Parathyroid adenoma (tissue), 2 donors: ENCODE measurements at regions not wholly inside any gene's neighbourhood (a gene's known extent, or its start where the extent isn't known, plus 50 kb on each side); places are given as distances from the start of the nearest gene placed in this dataset.

Source experiments
- H2AFZ ChIP-seq: fragments of 300-600 bp; sonication (generic); one replicate; pipeline ENCODE4 v1.7.0; 2017; ENCODE audit warnings: antibody characterized with exemption, mild to moderate bottlenecking
- H3K27ac ChIP-seq: fragments of 300-600 bp; sonication (generic); one replicate; pipeline ENCODE4 v1.7.0; 2017
- H3K27me3 ChIP-seq: fragments of 300-600 bp; sonication (generic); one replicate; pipeline ENCODE4 v1.7.0; 2017; ENCODE audit warnings: low read length; ENCODE audit not compliant: control insufficient read depth, insufficient read depth
- H3K36me3 ChIP-seq: fragments of 300-600 bp; sonication (generic); one replicate; pipeline ENCODE4 v1.7.0; 2017; ENCODE audit warnings: low read length; ENCODE audit not compliant: control insufficient read depth, insufficient read depth
- H3K4me1 ChIP-seq: fragments of 300-600 bp; sonication (generic); one replicate; pipeline ENCODE4 v1.7.0; 2017; ENCODE audit warnings: control low read depth
- H3K4me2 ChIP-seq: fragments of 300-600 bp; sonication (generic); one replicate; pipeline ENCODE4 v1.7.0; 2017; ENCODE audit warnings: low read length
- H3K4me3 ChIP-seq: fragments of 300-600 bp; sonication (generic); one replicate; pipeline ENCODE4 v1.7.0; 2017; ENCODE audit warnings: low read depth, low read length
- H3K79me2 ChIP-seq: fragments of 300-600 bp; sonication (generic); one replicate; pipeline ENCODE4 v1.7.0; 2017; ENCODE audit warnings: control low read depth
- H3K9ac ChIP-seq: fragments of 300-600 bp; sonication (generic); one replicate; pipeline ENCODE4 v1.7.0; 2017; ENCODE audit warnings: mild to moderate bottlenecking
- H3K9me3 ChIP-seq: fragments of 300-600 bp; sonication (generic); one replicate; pipeline ENCODE4 v1.7.0; 2017; ENCODE audit warnings: low read length; ENCODE audit not compliant: control insufficient read depth
- CTCF ChIP-seq: fragments of 300-600 bp; sonication (generic); IDR thresholded peaks from one replicate; pipeline ENCODE4 v1.7.0; 2017; ENCODE audit warnings: antibody characterized with exemption, mild to moderate bottlenecking
- donor health status: primary hyperparathyroidism.

GRCh38 chr10:28049286-28049685, 50.4 kb upstream of the ODAD2 start:
- no peak overlapping the region for H3K4me2 ChIP-seq
- no peaks in the 10 kb centered on the region for H3K9me3 ChIP-seq
- no peak for TF ChIP-seq CTCF
- H3K79me2 ChIP-seq, result no peaks in the 10 kb centered on the region
- no peak overlapping the region for H2AFZ ChIP-seq
- no peaks in the 10 kb centered on the region for H3K27me3 ChIP-seq
- H3K9ac ChIP-seq, result no peak overlapping the region
- H3K36me3 ChIP-seq, result no peaks in the 10 kb centered on the region
- no peak overlapping the region for H3K4me3 ChIP-seq
- H3K27ac ChIP-seq, result no peak overlapping the region
- H3K4me1 ChIP-seq, result no peaks in the 10 kb centered on the region
